Transverse colon (tissue), 4 donors: ENCODE measurements at regions not wholly inside any gene's neighbourhood (a gene's known extent, or its start where the extent isn't known, plus 50 kb on each side); places are given as distances from the start of the nearest gene placed in this dataset.

Experiments used
- CTCF ChIP-seq, 5 experiments: fragments of 200-600 bp in 3 of 5; fragments of 450-650 bp in 2 of 5; sonication (generic) in 3 of 5; IDR thresholded peaks; 1 replicate in 2 of 5; 2 replicates in 3 of 5; pipeline ENCODE4 v1.5.1; 2016 to 2017; ENCODE audit warnings: antibody characterized with exemption in 5 of 5, inconsistent platforms in 3 of 5, mild to moderate bottlenecking in 2 of 5, moderate library complexity in 1 of 5
- EP300 ChIP-seq: sonication (generic); formaldehyde crosslinking; IDR thresholded peaks from one replicate; pipeline ENCODE4 v1.6.1; 2017; ENCODE audit warnings: antibody characterized with exemption, low read depth
- POLR2A ChIP-seq: fragments of 450-650 bp; IDR thresholded peaks from one replicate; pipeline ENCODE4 v1.6.1; 2016; ENCODE audit warnings: antibody characterized with exemption, mild to moderate bottlenecking, moderate library complexity
- POLR2AphosphoS5 ChIP-seq, 3 donors: sonication (generic); formaldehyde crosslinking; IDR thresholded peaks; one replicate each; pipeline ENCODE4 v1.6.1; 2016; ENCODE audit warnings: antibody characterized with exemption in 3 of 3

GRCh38 chr2:215697003-215697402, 261.1 kb upstream of the FN1 start:
- TF ChIP-seq EP300 (no peak), CTCF (IDR thresholded peaks at IDR 0.05) (no peak), POLR2AphosphoS5 (IDR thresholded peaks at IDR 0.05) (no peak), POLR2A (no peak)
